CD8-positive, alpha-beta memory T cell (primary cell): ENCODE measurements at regions not wholly inside any gene's neighbourhood (a gene's known extent, or its start where the extent isn't known, plus 50 kb on each side); places are given as distances from the start of the nearest gene placed in this dataset.

Experiments
- CTCF ChIA-PET: fragments of 350-600 bp; sonication (Branson Sonifier 250); formaldehyde crosslinking; loops from one replicate; lab custom pipeline; 2021; ENCODE audit warnings: antibody characterized with exemption; lab: Charles Lee
- POLR2A ChIA-PET: fragments of 350-600 bp; sonication (Branson Sonifier 250); formaldehyde crosslinking; loops from one replicate; lab custom pipeline; 2021; ENCODE audit warnings: antibody characterized with exemption; lab: Charles Lee
- DNase-seq, 5 donors: peaks; one replicate each; pipeline versions ENCODE4 v3.0.0 to v3.0.0-alpha.2; 2020 to 2022; ENCODE audit warnings: mixed read lengths in 1 of 5
- H3K27ac ChIP-seq: one replicate; pipeline ENCODE4 v1.7.0; 2013; ENCODE audit warnings: low read depth, mild to moderate bottlenecking, low read length, moderate library complexity
- H3K27me3 ChIP-seq: 2 replicates; pipeline ENCODE4 v1.7.0; 2013; ENCODE audit warnings: low read length, mild to moderate bottlenecking; ENCODE audit not compliant: insufficient read depth, poor library complexity, severe bottlenecking
- H3K36me3 ChIP-seq: 2 replicates; pipeline ENCODE4 v1.7.0; 2013; ENCODE audit warnings: mild to moderate bottlenecking, low read length, moderate library complexity; ENCODE audit not compliant: insufficient read depth
- H3K4me1 ChIP-seq: 2 replicates; pipeline ENCODE4 v1.7.0; 2013; ENCODE audit warnings: mild to moderate bottlenecking, low read length, moderate library complexity; ENCODE audit not compliant: insufficient read depth
- H3K4me3 ChIP-seq: 2 replicates; pipeline ENCODE4 v1.7.0; 2013; ENCODE audit warnings: mild to moderate bottlenecking, low read length
- H3K9me3 ChIP-seq: 2 replicates; pipeline ENCODE4 v1.7.0; 2013; ENCODE audit warnings: mild to moderate bottlenecking, low read length
- H3K27ac Mint-ChIP-seq, 8 donors: one replicate each; pipeline ENCODE4 v1.8.0; 2020 to 2021; ENCODE audit warnings: mixed read lengths in 8 of 8, mild to moderate bottlenecking in 6 of 8, inconsistent platforms in 3 of 8, moderate library complexity in 3 of 8
- H3K27me3 Mint-ChIP-seq, 2 donors: one replicate each; pipeline ENCODE4 v1.8.0; 2020 to 2021; ENCODE audit warnings: mixed read lengths in 2 of 2, mild to moderate bottlenecking in 1 of 2, moderate library complexity in 1 of 2
- H3K36me3 Mint-ChIP-seq, 3 donors: one replicate each; pipeline ENCODE4 v1.8.0; 2020 to 2021; ENCODE audit warnings: mixed read lengths in 3 of 3, inconsistent platforms in 1 of 3, mild to moderate bottlenecking in 1 of 3
- H3K4me1 Mint-ChIP-seq, 3 donors: one replicate each; pipeline ENCODE4 v1.8.0; 2020 to 2021; ENCODE audit warnings: mixed read lengths in 3 of 3, inconsistent platforms in 1 of 3, mild to moderate bottlenecking in 1 of 3
- H3K4me3 Mint-ChIP-seq, 7 donors: one replicate each; pipeline ENCODE4 v1.8.0; 2020 to 2021; ENCODE audit warnings: mixed read lengths in 7 of 7, mild to moderate bottlenecking in 6 of 7, moderate library complexity in 4 of 7, inconsistent platforms in 2 of 7
- H3K9me3 Mint-ChIP-seq, 5 donors: one replicate each; pipeline ENCODE4 v1.8.0; 2020 to 2022; ENCODE audit warnings: mixed read lengths in 5 of 5, mild to moderate bottlenecking in 3 of 5, moderate library complexity in 2 of 5, inconsistent platforms in 1 of 5

DNA sequence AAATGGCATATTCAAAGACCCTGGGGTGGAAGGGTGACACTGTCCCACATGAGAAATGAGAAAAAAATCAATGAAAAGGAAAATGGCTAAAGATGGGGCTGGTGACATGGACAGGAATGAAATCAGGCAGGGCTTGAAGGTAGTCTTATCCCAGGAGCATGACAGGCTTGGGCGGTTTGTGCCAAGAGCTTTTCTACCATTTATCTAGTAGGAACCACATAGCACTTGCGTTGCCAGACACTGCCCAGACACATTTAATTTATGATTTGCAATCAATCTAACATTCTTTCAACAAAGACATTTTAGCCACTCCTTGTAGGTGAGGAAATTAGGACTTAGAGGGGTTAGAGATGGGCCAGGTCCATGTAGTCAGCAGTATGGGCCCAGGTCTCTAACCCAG is 106.6 kb upstream of the NR2F2 start:
- H3K36me3 ChIP-seq: no peaks in the 10 kb centered on the region
- H3K4me1 ChIP-seq: no peaks in the 10 kb centered on the region
- Mint-ChIP-seq H3K4me3 (no peak overlapping the region), H3K36me3 (no peaks in the 10 kb centered on the region), H3K27me3 (peaks cover 2 to 8% of the 10 kb centered on the region in 2 donors), H3K4me1 (no peaks in the 10 kb centered on the region), H3K27ac (no peak overlapping the region), H3K9me3 (peaks cover 0 to 5% (median 0%) of the 10 kb centered on the region in 5 donors)
- no peaks in the 10 kb centered on the region for H3K9me3 ChIP-seq
- no peak for DNase-seq
- ChIA-PET CTCF (interaction anchor here (1.0 kb wide), 1 partner anchor 12 kb away, joined by 3 read pairs; no protein-coding TSS in a partner anchor), POLR2A (no interaction called here)
- H3K27me3 ChIP-seq: no peaks in the 10 kb centered on the region
- H3K4me3 ChIP-seq: no peak overlapping the region
- H3K27ac ChIP-seq: no peak overlapping the region

DNA sequence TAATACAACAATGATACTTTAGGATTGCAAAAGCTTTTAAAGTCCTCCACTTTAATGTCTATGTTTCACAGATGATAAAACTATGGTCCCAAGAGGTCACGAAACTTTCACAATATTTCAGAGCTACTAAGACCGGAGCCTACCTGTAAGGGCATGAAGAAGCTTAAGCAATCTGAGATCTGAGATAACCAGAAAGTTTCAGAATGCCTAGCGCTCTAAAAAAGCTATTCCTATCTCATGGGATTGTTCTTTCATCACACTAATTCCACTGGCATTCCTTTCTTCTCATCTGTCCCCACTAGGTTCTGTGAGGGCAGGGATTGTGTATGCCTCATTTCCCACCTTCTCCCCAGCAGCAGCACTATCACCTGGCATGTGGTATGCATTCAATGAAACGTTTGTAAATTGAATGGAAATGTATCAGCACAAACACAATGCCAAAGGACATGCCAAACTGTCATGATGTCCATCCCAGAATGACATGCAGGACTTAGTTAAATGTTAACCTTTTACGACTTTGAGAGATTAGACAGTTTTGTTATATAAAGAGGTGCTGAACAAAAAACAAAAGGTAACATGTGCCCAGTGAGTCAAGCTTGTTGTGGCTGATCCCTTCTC is 104.7 kb upstream of the NR2F2 start:
- no peaks in the 10 kb centered on the region for H3K36me3 ChIP-seq
- Mint-ChIP-seq H3K36me3 (no peaks in the 10 kb centered on the region), H3K9me3 (peaks cover 0 to 8% (median 0%) of the 10 kb centered on the region in 5 donors), H3K27ac (no peak overlapping the region), H3K4me1 (no peaks in the 10 kb centered on the region), H3K27me3 (peaks cover 2 to 4% of the 10 kb centered on the region in 2 donors), H3K4me3 (no peak overlapping the region)
- H3K4me3 ChIP-seq: no peak overlapping the region
- H3K27me3 ChIP-seq: no peaks in the 10 kb centered on the region
- no peak for DNase-seq
- CTCF ChIA-PET: no interaction called here
- no peaks in the 10 kb centered on the region for H3K4me1 ChIP-seq
- no peaks in the 10 kb centered on the region for H3K9me3 ChIP-seq
- H3K27ac ChIP-seq: no peak overlapping the region
- POLR2A ChIA-PET: no interaction called here

DNA sequence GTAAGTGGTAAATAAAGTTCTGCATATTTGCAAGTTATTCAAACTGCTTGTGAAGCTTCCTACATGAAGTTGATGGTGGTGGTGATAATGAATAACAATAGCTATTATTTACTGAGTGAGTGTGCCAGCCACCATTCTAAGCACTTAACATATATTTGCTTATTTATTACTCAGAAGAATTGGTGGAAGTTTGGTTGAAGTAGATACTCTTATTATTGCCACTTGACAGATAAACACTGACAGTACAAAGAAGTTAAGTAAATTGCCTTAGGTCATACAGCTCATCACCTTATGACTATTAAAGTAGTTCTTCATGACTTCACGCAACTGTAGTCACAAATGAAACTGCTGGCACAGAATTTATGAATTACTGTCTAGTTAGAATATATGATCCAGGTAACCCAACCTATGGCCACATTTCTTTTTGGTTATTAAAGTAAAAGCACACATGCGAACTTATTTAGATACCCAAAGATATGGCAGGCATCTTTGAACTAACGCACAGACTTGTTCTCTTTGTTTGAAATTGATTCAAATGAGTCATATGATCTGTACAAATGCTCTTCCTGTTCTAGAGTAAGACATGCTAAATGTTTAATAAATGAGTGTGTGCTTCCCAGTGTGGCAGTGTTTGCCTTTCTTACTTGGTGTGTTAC is 99.8 kb upstream of the NR2F2 start:
- H3K36me3 ChIP-seq: no peaks in the 10 kb centered on the region
- no peaks in the 10 kb centered on the region for H3K4me1 ChIP-seq
- Mint-ChIP-seq H3K27me3 (peaks cover 0 to 2% of the 10 kb centered on the region in 2 donors), H3K27ac (no peak overlapping the region), H3K36me3 (no peaks in the 10 kb centered on the region), H3K9me3 (peaks cover 0 to 5% (median 0%) of the 10 kb centered on the region in 5 donors), H3K4me1 (no peaks in the 10 kb centered on the region), H3K4me3 (no peak overlapping the region)
- H3K4me3 ChIP-seq: no peak overlapping the region
- no peak overlapping the region for H3K27ac ChIP-seq
- no peaks in the 10 kb centered on the region for H3K27me3 ChIP-seq
- ChIA-PET POLR2A (no interaction called here), CTCF (no interaction called here)
- DNase-seq: no peak
- no peaks in the 10 kb centered on the region for H3K9me3 ChIP-seq

GRCh38 chr15:96232335-96232734 is 98.2 kb upstream of the NR2F2 start:
- Mint-ChIP-seq H3K4me1 (no peaks in the 10 kb centered on the region), H3K27ac (no peak overlapping the region), H3K4me3 (no peak overlapping the region), H3K9me3 (peaks cover 0 to 5% (median 0%) of the 10 kb centered on the region in 5 donors), H3K27me3 (peaks cover 0 to 2% of the 10 kb centered on the region in 2 donors), H3K36me3 (no peaks in the 10 kb centered on the region)
- no peak for DNase-seq
- no peaks in the 10 kb centered on the region for H3K4me1 ChIP-seq
- H3K27ac ChIP-seq: no peak overlapping the region
- no peaks in the 10 kb centered on the region for H3K36me3 ChIP-seq
- POLR2A ChIA-PET: no interaction called here
- H3K4me3 ChIP-seq: no peak overlapping the region
- CTCF ChIA-PET: no interaction called here
- no peaks in the 10 kb centered on the region for H3K9me3 ChIP-seq
- no peaks in the 10 kb centered on the region for H3K27me3 ChIP-seq

DNA sequence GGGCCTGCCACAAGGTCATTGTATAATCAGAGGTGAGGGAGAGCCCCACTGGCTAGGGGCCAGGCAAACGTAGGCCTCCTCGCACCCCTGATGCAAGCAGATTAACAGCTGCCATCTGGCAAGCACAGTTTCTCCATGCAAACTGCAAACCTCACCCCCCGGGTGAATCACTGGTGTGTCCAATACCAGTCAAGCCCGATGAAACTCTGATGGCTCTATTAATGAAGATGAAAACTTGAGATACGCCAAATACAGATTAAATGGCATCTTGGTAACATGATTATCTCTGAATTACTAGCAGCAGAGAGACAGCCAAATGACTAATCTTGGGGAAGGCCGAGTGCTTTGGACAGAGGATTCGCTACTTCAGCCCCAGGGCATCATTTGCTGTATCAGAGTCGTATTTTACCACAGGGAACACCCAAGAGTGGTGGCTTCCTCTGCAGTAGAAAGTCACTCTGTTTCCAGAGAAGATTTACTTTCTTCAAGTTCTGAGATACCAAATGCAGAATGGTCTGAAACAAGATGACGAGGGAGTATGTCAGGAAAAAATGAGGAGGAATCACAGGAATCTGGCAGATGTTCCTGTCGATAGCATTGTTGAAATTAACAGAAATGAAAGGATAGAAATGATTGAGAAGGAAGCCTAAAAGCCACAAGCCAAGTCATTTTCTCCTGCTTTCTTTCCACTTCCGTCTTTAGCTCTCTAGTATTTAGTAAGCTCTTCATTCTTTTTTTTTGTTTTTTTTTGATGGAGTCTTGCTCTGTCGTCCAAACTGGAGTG is 96.2 kb upstream of the NR2F2 start:
- ChIA-PET CTCF (no interaction called here), POLR2A (no interaction called here)
- no peak for DNase-seq
- H3K9me3 Mint-ChIP-seq: peaks cover 0 to 2% (median 0%) of the 10 kb centered on the region in 5 donors
- no peaks in the 10 kb centered on the region for H3K9me3 ChIP-seq
- H3K4me3 Mint-ChIP-seq: no peak overlapping the region
- H3K27ac Mint-ChIP-seq: no peak overlapping the region
- peaks cover 0 to 2% of the 10 kb centered on the region in 2 donors for H3K27me3 Mint-ChIP-seq
- H3K36me3 ChIP-seq: no peaks in the 10 kb centered on the region
- H3K27me3 ChIP-seq: no peaks in the 10 kb centered on the region
- no peaks in the 10 kb centered on the region for H3K4me1 Mint-ChIP-seq
- no peak overlapping the region for H3K4me3 ChIP-seq
- no peak overlapping the region for H3K27ac ChIP-seq
- H3K4me1 ChIP-seq: no peaks in the 10 kb centered on the region
- H3K36me3 Mint-ChIP-seq: no peaks in the 10 kb centered on the region

DNA sequence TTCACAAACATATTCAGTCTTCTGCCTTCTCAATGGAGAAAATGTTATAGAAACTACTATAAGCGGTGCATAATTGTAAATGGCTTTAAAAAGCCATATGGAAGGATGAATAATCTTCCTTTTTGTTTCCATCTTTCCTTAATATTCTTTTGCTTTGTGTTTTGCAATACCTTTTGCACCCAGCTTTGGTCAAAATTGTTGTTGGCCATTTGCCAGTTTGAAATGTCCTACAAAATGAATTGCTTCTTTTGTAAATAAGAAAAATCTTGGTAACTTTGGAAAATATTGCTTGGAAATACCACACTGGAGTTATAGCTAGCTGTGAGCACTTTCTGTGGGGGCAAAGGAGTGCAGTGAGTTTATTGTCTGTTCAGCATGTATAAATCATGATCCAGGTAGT is 93.5 kb upstream of the NR2F2 start:
- Mint-ChIP-seq H3K4me1 (no peaks in the 10 kb centered on the region), H3K9me3 (peaks cover 0 to 1% (median 0%) of the 10 kb centered on the region in 5 donors), H3K36me3 (no peaks in the 10 kb centered on the region), H3K27me3 (peaks cover 0 to 2% of the 10 kb centered on the region in 2 donors), H3K4me3 (no peak overlapping the region), H3K27ac (no peak overlapping the region)
- POLR2A ChIA-PET: no interaction called here
- Histone ChIP-seq H3K4me1 (no peaks in the 10 kb centered on the region), H3K36me3 (no peaks in the 10 kb centered on the region), H3K27me3 (no peaks in the 10 kb centered on the region), H3K4me3 (no peak overlapping the region), H3K27ac (no peak overlapping the region), H3K9me3 (no peaks in the 10 kb centered on the region)
- no peak for DNase-seq
- CTCF ChIA-PET: no interaction called here

- H3K4me1 Mint-ChIP-seq: no peaks in the 10 kb centered on the region
- POLR2A ChIA-PET: no interaction called here
These were observed 87.7 kb upstream of the NR2F2 start for GRCh38 chr15:96242761-96243160.

GRCh38 chr15:96243701-96244100 is 86.8 kb upstream of the NR2F2 start:
- Histone ChIP-seq H3K27ac (no peak overlapping the region), H3K4me3 (no peak overlapping the region), H3K36me3 (no peaks in the 10 kb centered on the region), H3K9me3 (no peaks in the 10 kb centered on the region), H3K27me3 (no peaks in the 10 kb centered on the region), H3K4me1 (no peaks in the 10 kb centered on the region)
- Mint-ChIP-seq H3K9me3 (peaks cover 0 to 4% (median 0%) of the 10 kb centered on the region in 5 donors), H3K4me3 (no peak overlapping the region), H3K27me3 (peaks cover 3 to 7% of the 10 kb centered on the region in 2 donors), H3K4me1 (no peaks in the 10 kb centered on the region), H3K36me3 (no peaks in the 10 kb centered on the region), H3K27ac (no peak overlapping the region)
- CTCF ChIA-PET: no interaction called here
- DNase-seq: no peak
- POLR2A ChIA-PET: no interaction called here

More at GRCh38 chr15:96242761-96243160, 87.7 kb upstream of the NR2F2 start:
- DNase-seq: no peak
- H3K27me3 ChIP-seq: no peaks in the 10 kb centered on the region
- Mint-ChIP-seq H3K27ac (no peak overlapping the region), H3K9me3 (peaks cover 0 to 4% (median 0%) of the 10 kb centered on the region in 5 donors), H3K27me3 (peaks cover 3 to 5% of the 10 kb centered on the region in 2 donors), H3K4me3 (no peak overlapping the region), H3K36me3 (no peaks in the 10 kb centered on the region)
- CTCF ChIA-PET: no interaction called here
- no peaks in the 10 kb centered on the region for H3K9me3 ChIP-seq
- H3K27ac ChIP-seq: no peak overlapping the region
- H3K4me3 ChIP-seq: no peak overlapping the region
- no peaks in the 10 kb centered on the region for H3K4me1 ChIP-seq
- no peaks in the 10 kb centered on the region for H3K36me3 ChIP-seq
